ENCODE measurements at regions not wholly inside any gene's neighbourhood (a gene's known extent, or its start where the extent isn't known, plus 50 kb on each side); places are given as distances from the start of the nearest gene placed in this dataset.
"Not testable (repeated sequence)": the region's sequence is repeated elsewhere in the genome, so short reads cannot be mapped to it uniquely, and the experiment has no call there.

DNA sequence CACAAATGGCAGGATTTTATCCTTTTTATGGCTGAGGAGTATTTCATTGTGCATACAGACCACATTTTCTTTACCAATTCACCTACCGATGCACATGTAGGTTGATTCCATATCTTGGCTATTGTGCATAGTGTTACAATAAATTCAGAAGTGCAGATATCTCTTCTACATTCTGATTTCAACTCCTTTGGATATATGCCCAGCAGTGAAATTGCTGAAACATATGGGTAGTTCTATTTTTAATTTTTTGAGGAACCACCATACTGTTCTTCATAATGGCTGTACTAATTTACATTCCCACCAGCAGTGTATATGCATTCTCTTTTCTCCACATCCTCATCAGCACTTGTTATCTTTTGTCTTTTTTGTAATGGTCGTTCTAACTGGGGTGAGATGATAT lies 1290.3 kb downstream of the XPNPEP1 start:
- DNase-seq: no peak

DNA sequence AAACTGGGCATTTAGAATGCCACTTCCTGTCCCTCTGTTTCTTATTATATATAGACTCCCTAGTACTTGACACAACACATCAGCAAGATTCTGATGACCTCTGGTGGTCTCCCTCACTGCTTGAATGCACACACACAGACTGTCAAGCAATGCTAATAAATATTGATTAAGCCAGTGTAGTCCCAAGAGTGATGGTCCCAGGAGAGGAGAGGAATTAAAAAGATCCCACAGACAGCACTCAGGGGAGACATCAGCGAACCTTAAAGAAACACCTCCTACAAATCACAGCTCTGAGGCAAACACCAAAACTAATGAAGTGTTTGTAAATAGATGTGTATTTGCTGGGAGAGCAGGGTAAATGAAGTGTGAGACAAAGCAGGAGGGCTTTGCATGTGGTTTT lies 1291.2 kb downstream of the XPNPEP1 start:
- DNase-seq: no peak

DNA sequence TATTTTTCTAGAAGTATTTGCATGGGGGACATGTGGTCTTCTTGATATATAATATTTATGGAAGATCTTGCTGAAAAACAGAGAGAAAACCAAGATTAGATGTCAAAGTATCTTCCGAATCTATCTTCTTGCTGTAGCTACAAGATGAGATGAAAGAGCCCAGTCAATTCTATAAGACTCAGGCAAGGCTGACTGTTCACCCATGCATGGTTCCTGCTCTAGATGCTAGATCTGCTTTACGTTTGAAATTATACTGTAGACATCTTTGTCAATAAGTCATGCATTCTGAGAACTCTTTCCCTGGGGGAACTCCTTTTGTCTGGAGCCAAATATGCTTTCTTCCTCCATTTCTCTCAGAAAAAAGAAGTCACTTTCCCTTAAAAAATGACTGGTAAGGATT lies 1292.0 kb downstream of the XPNPEP1 start:
- no peak for DNase-seq

DNA sequence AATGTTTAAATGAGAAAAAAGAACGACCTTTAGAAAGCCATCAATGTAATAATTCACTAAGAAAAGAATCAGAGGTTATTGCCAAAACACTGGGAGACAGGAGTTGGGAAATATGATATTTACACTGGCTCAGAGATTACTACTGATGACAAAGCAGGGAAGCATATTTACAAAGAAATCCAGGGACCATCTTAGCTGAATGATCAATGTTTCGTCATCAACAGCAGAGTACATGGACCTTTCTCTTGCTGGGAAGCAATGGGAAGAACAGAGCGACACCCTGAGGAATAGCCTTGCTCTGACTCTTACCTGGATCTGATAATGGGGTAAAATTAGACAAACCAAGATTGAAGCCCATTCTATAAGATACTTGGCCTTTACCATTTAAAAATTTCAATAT lies 1293.5 kb downstream of the XPNPEP1 start:
- no peak for DNase-seq

DNA sequence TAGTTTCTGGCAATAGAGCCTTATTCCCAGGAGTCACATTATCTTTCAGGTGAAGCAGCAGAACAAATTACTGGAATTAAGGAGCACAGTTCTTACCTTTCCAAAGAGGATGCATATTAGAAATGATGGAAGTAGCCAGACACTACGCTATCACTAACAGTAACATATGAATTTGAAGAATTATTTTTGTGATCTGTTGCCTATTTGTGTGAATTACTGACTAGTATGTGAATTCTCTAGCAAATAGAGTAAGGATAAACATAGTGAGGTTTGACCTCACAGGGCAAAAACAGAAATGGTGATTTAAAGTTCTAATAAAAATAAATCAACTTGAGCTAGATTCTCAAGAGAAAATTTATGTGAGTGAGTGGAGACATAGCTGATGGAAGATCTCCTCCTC lies 1299.3 kb downstream of the XPNPEP1 start:
- no peak for DNase-seq

DNA sequence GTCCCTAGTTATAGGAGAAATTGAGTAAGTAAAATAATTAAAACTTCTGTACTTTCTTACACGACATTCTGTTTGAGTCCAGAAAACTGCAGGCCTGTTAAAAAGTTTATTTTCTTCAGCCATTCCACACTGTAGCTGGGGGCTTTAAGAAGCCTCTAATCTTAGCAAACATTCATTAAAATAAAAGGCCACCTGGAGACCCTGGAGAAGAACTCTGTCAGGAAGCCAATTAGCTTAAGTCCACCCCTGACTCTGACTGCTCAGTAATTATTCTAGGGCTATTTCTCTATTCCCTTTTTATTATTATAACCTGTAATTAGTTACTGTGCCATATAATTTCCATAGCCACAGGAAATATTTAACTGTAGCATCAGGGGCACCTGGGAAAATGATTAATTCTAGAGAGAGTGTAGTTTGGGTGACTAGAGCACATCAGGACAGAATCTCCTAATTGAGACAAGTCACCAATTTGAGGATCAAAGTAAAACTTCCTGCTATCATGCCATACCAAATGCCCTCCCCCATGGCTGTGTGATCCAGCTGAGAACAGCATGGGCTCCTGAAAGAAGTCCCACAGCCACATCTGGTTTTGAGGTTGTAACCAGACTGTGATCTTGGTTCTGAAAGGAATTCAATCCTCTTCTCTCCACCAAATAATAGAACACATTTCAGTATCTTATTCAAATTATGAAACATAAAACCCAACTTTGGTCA lies 1302.3 kb downstream of the XPNPEP1 start:
- DNase-seq: no peak

DNA sequence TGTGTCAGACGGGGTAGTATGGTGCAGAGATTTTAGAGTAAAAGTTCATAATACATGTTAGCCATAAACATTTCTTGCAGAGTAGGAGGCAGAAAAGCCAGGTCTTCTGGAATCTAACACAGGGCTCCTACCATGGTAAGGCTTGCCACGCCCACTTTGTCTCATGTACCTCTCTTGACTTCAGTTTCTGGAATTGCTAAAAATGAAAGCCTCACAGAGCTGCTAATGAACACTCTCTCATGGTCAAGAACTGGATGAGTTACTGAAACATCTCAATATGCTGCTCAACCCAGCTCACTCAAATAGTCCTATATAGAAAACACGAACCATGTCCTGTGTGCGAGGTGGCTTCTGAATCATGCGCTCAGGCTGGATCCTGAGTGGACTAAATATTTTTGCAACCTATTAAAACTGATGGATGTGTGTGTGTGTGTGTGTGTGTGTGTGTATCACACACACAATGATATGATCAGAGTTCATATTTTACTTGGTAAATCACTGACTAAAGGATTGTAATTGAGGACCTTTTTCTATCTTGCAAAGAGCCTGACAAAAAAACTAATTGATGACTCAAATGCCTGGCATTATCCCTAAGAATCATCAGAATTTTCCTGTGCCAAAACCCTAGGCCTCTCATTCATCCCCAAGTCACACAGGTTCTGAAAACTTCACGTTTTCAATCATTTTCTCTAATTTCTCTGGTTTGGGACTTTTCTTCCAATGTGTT lies 1306.6 kb downstream of the XPNPEP1 start:
- DNase-seq: no peak

DNA sequence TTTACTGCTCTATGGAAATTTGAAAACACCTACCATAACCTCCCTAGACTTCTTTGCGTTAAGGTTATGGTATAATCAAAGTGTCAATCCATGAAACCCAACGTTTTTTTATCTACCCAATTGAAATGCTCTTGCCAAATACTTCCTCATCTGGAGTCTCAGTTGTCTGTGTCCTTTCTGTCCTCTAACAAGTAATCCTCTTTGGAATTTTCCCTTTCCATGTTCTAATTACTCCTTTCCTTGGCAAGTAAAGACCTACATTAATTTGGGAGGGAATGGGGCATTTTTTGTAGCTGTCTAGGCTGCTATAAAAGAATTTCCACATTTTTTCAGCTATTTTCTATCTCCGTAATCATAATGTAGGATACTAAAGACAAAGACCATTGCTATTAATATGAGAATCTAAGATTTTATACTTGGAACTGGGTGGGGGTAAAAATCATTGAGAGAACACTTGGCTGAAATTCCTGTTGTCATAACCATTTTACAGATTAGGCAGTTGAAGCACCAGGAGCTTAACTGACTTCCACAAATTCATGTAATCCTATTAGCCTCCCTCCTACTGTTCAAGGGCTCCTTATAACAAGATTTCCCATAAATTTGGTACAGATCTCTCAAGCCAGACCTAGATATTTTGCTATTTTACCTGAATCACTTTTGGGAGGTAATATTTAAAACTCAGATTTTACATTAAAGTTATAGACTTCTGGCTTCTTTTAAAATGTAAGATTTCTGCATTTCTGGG lies 1307.6 kb downstream of the XPNPEP1 start:
- DNase-seq: no peak

DNA sequence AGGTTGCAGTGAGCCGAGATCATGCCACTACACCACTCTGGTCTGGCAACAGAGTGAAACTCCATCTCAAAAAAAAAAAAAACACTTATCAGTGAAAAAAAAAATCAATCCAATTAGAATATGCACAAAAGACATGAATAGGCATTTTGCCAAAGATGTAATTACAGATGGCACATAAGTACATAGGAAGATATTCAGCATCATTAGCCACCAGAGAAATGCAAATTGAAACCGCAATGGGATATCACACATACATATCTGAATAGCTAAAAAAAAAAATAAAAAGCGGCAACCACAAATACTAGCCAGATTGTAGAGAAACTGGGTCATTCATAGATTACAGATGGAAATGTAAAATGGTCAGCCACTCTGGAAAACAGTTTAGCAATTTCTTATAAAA lies 1310.8 kb downstream of the XPNPEP1 start:
- DNase-seq: no peak

DNA sequence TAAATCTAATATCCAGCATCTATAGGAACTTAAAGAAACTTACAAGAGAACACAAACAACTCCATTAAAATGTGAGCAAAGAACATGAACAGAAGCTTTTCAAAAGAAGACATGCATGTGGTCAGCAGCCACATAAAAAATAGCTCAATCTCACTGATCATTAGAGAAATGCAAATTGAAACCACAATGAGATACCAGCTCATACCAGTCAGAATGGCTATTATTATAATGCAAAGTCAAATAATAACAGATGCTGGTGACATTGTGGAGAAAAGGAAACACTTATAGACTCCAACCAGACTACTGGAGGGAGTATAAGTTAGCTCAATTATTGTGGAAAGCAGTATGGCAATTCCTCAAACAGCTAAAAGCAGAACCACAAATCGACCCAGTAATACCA lies 1314.5 kb downstream of the XPNPEP1 start:
- no peak for DNase-seq

DNA sequence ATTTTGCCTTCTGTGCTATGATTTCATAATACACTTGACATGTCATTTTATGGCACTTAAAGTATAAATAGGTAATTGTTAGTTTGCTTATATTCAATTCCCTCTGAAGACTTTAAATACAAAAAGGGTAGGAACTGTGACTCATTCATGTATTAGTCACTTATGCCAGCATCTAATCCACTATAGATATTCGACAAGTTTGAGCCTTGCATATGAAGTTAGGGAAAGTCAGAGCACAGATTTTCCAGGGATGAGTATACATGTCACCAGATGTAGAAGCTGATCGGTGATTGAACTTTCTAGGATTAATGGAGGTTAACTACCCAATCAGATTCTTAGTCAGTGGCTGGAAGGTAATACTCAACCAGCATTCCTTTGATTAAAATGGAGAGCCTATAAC lies 1321.5 kb downstream of the XPNPEP1 start:
- no peak for DNase-seq

DNA sequence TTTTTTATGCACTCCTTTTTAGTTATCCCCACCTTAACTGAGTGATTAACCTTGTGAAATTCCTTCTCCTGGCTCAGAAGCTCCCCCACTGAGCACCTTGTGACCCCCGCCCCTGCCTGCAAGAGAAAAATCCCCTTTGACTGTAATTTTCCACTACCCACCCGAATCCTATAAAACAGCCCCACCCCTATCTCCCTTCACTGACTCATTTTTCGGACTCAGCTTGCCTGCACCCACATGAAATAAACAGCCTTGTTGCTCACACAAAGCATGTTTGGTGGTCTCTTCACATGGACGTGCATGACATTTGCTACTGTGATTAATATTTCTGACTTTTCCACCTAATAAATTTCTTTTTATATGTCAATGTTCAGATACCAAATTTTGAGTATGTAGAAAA lies 1322.8 kb downstream of the XPNPEP1 start:
- DNase-seq: not testable (repeated sequence)

DNA sequence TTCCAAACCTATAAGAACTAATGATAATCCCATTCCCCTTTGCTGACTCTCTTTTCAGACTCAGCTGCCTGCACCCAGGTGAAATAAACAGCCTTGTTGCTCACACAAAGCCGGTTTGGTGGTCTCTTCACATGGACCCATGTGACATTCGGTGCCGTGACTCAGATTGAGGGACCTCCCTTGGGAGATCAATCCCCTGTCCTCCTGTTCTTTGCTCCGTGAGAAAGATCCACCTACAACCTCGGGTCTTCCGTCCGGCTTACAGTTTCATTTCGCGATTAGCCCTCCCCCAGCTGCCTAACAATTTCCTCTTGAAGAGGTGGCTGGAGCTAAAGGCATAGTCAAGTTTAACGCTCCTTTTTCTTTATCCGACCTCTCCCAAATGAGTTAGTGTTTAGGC lies 1324.0 kb downstream of the XPNPEP1 start:
- DNase-seq: not testable (repeated sequence)

DNA sequence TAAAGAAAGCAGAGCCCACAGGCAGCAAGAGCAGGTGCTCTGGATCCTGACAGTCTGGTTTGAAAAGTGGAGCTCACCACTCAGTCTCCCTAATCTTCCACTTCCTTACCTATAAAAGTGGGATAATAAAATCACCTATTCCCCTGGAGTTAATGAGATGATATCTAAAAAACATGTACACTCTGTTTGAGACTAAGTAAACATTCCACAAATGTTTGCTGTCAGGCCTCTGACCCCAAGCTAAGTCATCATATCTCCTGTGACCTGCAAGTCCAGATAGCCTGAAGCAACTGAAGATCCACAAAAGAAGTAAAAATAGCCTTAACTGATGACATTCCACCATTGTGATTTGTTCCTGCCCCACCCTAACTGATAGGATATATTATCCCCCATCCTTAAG lies 1324.5 kb downstream of the XPNPEP1 start:
- no peak for DNase-seq

DNA sequence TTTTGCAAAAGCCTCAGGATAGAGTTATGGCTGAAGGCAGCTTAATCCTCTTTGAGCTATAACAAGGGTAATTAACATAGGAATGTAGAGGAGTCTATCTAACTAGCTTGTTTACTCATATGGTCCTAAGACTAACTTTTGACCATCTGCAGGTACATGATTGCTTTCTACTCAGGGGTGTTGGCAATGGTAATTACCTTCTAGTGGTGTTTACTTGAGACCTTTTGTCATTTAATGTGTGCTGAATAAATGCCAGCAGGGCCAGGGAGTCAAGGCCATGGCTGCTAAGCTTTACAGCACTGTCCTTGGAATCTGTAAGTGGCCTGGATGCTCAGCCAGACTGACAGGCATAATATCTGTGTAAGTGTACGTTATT lies 1325.0 kb downstream of the XPNPEP1 start:
- DNase-seq: no peak

DNA sequence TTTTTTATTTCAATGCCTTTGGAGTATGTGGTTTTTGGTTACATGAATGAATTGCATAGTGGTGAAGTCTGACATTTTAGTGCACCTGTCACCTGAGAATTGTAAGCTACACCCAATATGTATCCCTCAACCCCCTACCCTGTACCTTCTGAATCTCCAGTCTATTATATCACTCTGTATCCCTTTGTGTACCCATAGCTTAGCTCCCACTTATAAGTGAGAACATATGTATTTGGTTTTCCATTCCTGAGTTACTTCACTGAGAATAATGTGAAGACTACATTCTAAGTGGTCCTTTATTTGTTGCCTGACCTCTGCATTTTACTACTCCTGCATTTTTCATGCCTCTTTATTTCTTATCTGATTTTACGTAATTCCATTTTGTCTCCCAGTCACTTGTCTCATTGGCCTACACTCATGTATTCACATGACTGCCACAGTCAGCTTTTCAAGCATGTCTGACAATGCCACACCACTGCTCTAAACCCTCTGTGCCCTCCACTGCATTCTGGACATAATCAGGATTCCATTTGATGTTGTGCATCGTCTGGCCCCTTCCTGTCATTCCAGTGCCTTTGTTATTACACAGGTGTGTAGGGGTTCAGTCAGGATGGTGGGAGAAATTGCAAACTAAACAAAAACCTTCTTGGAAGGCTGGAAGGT lies 1325.5 kb downstream of the XPNPEP1 start:
- no peak for DNase-seq

DNA sequence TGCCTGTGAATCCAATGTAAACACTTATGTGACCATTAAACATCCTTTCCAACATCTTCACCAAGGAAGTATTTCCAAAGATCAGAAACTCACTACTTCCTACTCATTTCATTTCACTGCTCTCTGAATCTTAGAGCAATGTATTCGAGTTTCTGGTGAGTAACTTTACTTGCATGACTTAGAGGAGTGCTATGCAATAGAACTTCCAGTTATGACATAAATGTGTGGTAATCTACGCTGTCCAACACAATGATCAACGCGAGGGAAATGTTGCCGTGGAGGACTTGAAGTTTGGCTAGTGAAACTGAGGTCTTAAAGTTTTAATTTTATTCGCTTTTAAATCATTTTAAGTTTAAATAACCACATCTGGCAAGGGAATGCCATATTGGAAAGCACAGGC lies 1326.3 kb downstream of the XPNPEP1 start:
- DNase-seq: no peak

DNA sequence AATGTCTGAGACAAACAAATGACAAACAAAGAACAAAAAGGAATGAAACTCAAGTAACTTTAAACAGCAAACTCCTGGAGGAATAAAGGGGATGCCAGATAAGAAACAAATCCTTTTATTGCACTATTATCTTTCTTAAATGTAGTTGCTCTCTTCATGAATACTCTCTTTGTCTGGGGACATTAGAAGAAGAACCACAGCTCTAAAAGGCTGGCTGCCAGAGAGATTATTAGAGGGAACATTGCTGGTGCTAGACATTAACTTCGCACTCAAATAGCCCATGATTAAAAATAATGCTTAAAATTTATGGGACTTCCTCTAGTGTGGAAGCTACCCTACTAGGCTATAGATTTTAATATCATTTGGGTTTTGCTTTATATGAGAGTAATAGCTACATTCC lies 1330.4 kb downstream of the XPNPEP1 start:
- no peak for DNase-seq

DNA sequence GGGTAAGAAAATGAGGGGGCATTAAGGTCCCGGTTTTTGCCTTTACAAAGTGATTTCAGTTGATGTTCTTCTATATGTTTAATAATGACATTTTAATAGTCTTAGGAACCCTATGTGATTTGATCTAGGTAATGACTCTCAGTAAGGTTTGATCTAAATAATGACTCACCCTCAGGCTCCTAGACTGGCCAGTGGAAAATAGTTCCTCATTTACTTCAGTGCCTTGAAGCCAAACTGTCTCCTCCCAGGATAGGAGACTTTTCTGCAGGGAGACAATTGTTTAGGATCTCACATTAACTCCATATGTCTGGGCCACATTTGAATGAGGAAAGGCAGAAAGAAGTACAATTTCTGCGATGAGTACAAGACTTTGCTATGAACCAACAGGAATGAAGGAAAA lies 1331.9 kb downstream of the XPNPEP1 start:
- no peak for DNase-seq

DNA sequence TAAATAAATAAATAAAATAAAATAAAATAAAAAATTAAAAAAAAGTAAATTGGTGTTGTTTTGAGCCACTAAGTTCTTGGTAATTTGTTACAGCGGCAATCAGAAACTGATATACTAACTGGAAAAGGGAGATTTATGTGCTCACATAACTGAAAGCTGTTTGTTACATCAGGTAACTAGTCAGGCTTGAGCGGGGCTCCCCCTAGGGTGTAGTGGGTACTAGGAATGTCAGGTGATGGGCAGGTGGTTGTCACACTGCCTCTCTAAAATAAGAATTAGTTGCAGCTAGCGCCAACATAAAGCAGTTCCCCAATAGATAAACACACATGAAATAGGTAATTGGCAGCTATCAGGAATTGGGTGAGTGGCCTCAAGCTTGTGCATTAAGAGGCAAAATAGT lies 1336.9 kb downstream of the XPNPEP1 start:
- no peak for DNase-seq

DNA sequence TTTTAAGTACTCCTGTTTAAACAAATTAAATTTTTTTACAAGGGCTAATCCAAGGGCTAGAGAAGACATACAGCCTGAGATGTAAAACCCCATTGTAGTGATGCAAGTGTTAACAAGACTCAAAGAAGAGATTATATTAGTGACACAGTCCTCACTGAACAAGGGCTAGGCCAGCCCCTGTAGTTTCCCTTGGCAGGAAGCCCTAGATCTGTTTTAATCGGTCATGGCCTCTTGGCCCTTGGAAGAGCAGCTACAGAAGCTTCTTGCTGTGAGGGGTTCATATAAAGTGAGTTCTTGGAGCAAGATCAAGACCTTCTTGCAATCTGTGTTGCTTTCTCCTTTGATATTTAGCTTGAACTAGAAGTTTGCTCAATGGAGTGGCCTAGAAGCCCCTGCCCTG lies 1339.4 kb downstream of the XPNPEP1 start:
- no peak for DNase-seq

DNA sequence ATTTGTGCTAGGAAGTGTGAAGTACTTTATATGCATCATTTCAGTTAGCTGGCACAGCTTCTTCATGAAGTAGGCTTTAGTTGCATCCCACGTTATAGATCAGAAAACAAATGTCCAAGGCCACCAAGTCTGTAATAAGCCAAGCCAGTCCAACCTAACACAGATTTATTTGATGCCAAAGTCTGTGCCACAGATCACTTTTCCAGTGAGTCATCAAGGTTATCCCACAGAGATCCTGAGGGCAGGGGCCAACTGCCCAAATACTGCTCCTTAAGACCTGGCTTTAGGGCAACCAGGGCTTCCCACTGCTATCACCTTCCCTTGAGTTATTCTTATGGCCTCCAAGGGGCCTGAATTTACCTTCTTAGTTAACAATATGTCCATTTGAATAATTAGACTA lies 1340.4 kb downstream of the XPNPEP1 start:
- DNase-seq: no peak

DNA sequence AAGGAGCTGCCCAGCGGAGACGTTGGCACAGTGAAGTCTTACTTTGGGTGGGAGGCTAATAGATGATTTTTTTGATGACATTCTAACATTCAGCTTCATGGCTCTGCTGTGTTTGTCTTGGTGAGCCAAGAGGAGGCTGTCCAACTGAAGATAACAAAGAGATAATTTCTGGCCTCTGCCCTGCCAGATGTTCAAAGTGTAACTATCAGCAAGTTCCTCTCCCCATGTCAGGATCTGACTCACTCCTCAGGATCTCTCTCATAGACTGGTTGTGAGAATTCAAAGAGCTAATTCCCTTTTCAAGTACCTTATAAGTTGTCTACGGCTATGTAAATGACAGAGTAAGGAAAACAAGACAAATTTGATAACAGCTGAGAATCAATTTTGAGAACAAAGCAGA lies 1340.9 kb downstream of the XPNPEP1 start:
- DNase-seq: no peak

DNA sequence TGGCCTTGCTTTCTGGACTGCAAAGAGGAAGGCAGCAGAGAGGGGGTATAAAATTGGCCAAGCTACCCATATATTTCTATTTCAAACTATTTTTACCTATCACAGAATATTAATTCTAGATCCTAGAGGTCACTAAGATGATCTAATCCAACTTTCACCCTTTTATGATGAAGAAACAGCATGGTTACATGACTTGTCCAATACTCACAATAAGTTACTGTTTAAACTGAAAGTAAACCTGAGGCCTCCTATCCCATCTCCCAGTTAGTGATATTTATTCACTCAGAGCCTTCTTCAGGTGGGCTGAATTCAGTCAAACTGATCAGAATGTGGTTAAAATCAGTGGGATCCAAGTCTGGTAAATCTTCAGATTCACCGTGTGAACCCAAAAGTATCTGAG lies 1345.1 kb downstream of the XPNPEP1 start:
- DNase-seq: no peak

Measured in NCI-H1092 (cell line).